HG03378 (cell line): ENCODE measurements at regions not wholly inside any gene's neighbourhood (a gene's known extent, or its start where the extent isn't known, plus 50 kb on each side); places are given as distances from the start of the nearest gene placed in this dataset.
A peak's percentile ranks its signal among the peaks of the same experiment; 100 is the strongest.

Source experiments
- ATAC-seq: cut with Tn5 transposase; IDR thresholded peaks from one replicate; pipeline ENCODE4 v1.9.1; 2021; ENCODE audit warnings: mild to moderate bottlenecking, moderate library complexity; ENCODE audit not compliant: unreplicated experiment

GRCh38 chr6:14849185-14849584 lies 396.7 kb upstream of the JARID2 start:
- ATAC-seq = no peak

- no peak for ATAC-seq
Measured at GRCh38 chr6:14851281-14851680, 394.6 kb upstream of the JARID2 start.

- ATAC-seq = no peak
Measured at GRCh38 chr6:14852375-14852774, 393.5 kb upstream of the JARID2 start.

- ATAC-seq = no peak
Measured at GRCh38 chr6:14856177-14856576, 389.7 kb upstream of the JARID2 start.

- ATAC-seq = no peak
Measured at GRCh38 chr6:14857001-14857400, 388.9 kb upstream of the JARID2 start.

GRCh38 chr6:14857501-14857900 lies 388.4 kb upstream of the JARID2 start:
- no peak for ATAC-seq

GRCh38 chr6:14858808-14859207 lies 387.1 kb upstream of the JARID2 start:
- no peak for ATAC-seq

- no peak for ATAC-seq
Measured at GRCh38 chr6:14860774-14861173, 385.1 kb upstream of the JARID2 start.

- ATAC-seq = no peak
Measured at GRCh38 chr6:14861491-14861943, 384.4 kb upstream of the JARID2 start.

GRCh38 chr6:14862845-14863244 lies 383.0 kb upstream of the JARID2 start:
- ATAC-seq = no peak

GRCh38 chr6:14863902-14864850 lies 381.7 kb upstream of the JARID2 start:
- no peak for ATAC-seq

GRCh38 chr6:14865531-14866100 lies 380.3 kb upstream of the JARID2 start:
- ATAC-seq = no peak

GRCh38 chr6:14867802-14868201 lies 378.1 kb upstream of the JARID2 start:
- no peak for ATAC-seq

GRCh38 chr6:14871221-14871620 lies 374.6 kb upstream of the JARID2 start:
- no peak for ATAC-seq

GRCh38 chr6:14873101-14873500 lies 372.8 kb upstream of the JARID2 start:
- no peak for ATAC-seq

- no peak for ATAC-seq
Measured at GRCh38 chr6:14873781-14874441, 372.0 kb upstream of the JARID2 start.

GRCh38 chr6:14874975-14875480 lies 370.8 kb upstream of the JARID2 start:
- ATAC-seq = no peak

- peak; percentile 63 for ATAC-seq
Measured at GRCh38 chr6:14875481-14876063, 370.3 kb upstream of the JARID2 start.

GRCh38 chr6:14876778-14877613 lies 368.9 kb upstream of the JARID2 start:
- ATAC-seq = peak; percentile 58

GRCh38 chr6:14877758-14878157 lies 368.1 kb upstream of the JARID2 start:
- no peak for ATAC-seq
